GM23338 (cell line): ENCODE measurements at regions not wholly inside any gene's neighbourhood (a gene's known extent, or its start where the extent isn't known, plus 50 kb on each side); places are given as distances from the start of the nearest gene placed in this dataset.

Source experiments
- ATAC-seq: fragments of 200-7000 bp; cut with Tn5 transposase; 3 replicates; pipeline ENCODE4 v1.9.1; 2020
- DNase-seq: peaks from one replicate; pipeline ENCODE4 v3.0.0-alpha.2; 2015; ENCODE audit warnings: low spot score
- H2AFZ ChIP-seq: fragments of 200-600 bp; sonication (generic); 2 replicates; pipeline ENCODE4 v1.8.0; 2016; ENCODE audit warnings: antibody characterized with exemption, mild to moderate bottlenecking, moderate library complexity
- H3F3A ChIP-seq: fragments of 200-600 bp; sonication (generic); replicated peaks from 2 replicates; pipeline ENCODE4 v1.8.0; 2017; ENCODE audit warnings: antibody characterized with exemption, mixed run types, low read depth
- H3K27ac ChIP-seq: fragments of 200-600 bp; sonication (generic); 2 replicates; pipeline ENCODE4 v1.6.1; 2016; ENCODE audit warnings: low read depth
- H3K27me3 ChIP-seq: fragments of 200-600 bp; sonication (generic); 2 replicates; pipeline ENCODE4 v1.8.0; 2016; ENCODE audit warnings: mild to moderate bottlenecking, mixed run types, moderate library complexity; ENCODE audit not compliant: insufficient read depth
- H3K36me3 ChIP-seq: fragments of 200-600 bp; sonication (generic); 2 replicates; pipeline ENCODE4 v1.8.0; 2016; ENCODE audit warnings: mild to moderate bottlenecking; ENCODE audit not compliant: insufficient read depth
- H3K4me1 ChIP-seq: fragments of 200-600 bp; sonication (generic); 2 replicates; pipeline ENCODE4 v1.8.0; 2016; ENCODE audit warnings: mild to moderate bottlenecking, moderate library complexity; ENCODE audit not compliant: insufficient read depth
- H3K4me2 ChIP-seq: fragments of 200-600 bp; sonication (generic); 2 replicates; pipeline ENCODE4 v1.7.1; 2017; ENCODE audit warnings: mixed run types
- H3K4me3 ChIP-seq: fragments of 200-600 bp; sonication (generic); 2 replicates; pipeline ENCODE4 v1.6.1; 2016; ENCODE audit warnings: mixed run types
- H3K79me2 ChIP-seq: fragments of 200-600 bp; sonication (generic); replicated peaks from 2 replicates; pipeline ENCODE4 v1.8.0; 2017; ENCODE audit warnings: mild to moderate bottlenecking; ENCODE audit not compliant: insufficient read depth
- H3K9me2 ChIP-seq: fragments of 200-600 bp; sonication (generic); 2 replicates; pipeline ENCODE4 v1.8.0; 2017; ENCODE audit not compliant: insufficient read depth
- H4K20me1 ChIP-seq: fragments of 200-600 bp; sonication (generic); replicated peaks from 2 replicates; pipeline ENCODE4 v1.8.0; 2017; ENCODE audit warnings: mild to moderate bottlenecking; ENCODE audit not compliant: insufficient read depth
- H3K27ac Mint-ChIP-seq: 2 replicates; pipeline ENCODE4 v1.8.0; 2020; ENCODE audit warnings: inconsistent platforms, mild to moderate bottlenecking, moderate library complexity, mixed read lengths
- H3K27me3 Mint-ChIP-seq: 3 replicates; pipeline ENCODE4 v1.8.0; 2022; ENCODE audit warnings: low read depth, mild to moderate bottlenecking, moderate library complexity, mixed read lengths, inconsistent platforms; ENCODE audit not compliant: insufficient read depth, poor library complexity
- H3K36me3 Mint-ChIP-seq: 3 replicates; pipeline ENCODE4 v1.8.0; 2021; ENCODE audit warnings: low read depth, mild to moderate bottlenecking, inconsistent platforms, moderate library complexity, mixed read lengths
- H3K4me1 Mint-ChIP-seq: 3 replicates; pipeline ENCODE4 v1.8.0; 2020; ENCODE audit warnings: mild to moderate bottlenecking, inconsistent platforms, mixed read lengths
- H3K4me3 Mint-ChIP-seq: 3 replicates; pipeline ENCODE4 v1.8.0; 2021; ENCODE audit warnings: moderate library complexity, mild to moderate bottlenecking, inconsistent platforms, mixed read lengths
- H3K9me3 Mint-ChIP-seq: 3 replicates; pipeline ENCODE4 v1.8.0; 2020; ENCODE audit warnings: moderate library complexity, mild to moderate bottlenecking, inconsistent platforms, mixed read lengths
- CREB1 ChIP-seq: fragments of 250-450 bp; sonication (Bioruptor Pico); IDR thresholded peaks from 2 replicates; pipeline ENCODE4 v1.5.0; 2020; ENCODE audit warnings: low read depth, mild to moderate bottlenecking, moderate library complexity
- CTCF ChIP-seq, 2 experiments: fragments of 200-600 bp in 1 of 2; sonication (generic) in 1 of 2; conservative IDR thresholded peaks; 2 replicates each; pipeline versions ENCODE4 v1.5.1 to v1.6.1; 2016 to 2017; ENCODE audit warnings: antibody characterized with exemption in 2 of 2, low read depth in 2 of 2, mild to moderate bottlenecking in 2 of 2, moderate library complexity in 1 of 2
- ETS1 ChIP-seq: IDR thresholded peaks from 2 replicates; pipeline ENCODE4 v1.6.1; 2016; ENCODE audit warnings: antibody characterized with exemption
- EZH2 ChIP-seq: fragments of 200-600 bp; sonication (generic); IDR thresholded peaks from one replicate; pipeline ENCODE4 v1.8.0; 2017; ENCODE audit warnings: antibody characterized with exemption, mild to moderate bottlenecking, low read depth; ENCODE audit not compliant: unreplicated experiment
- EZH2phosphoT487 ChIP-seq: fragments of 200-600 bp; sonication (generic); IDR thresholded peaks from one replicate; pipeline ENCODE4 v1.8.1; 2018; ENCODE audit warnings: antibody characterized with exemption; ENCODE audit not compliant: unreplicated experiment
- JUNB ChIP-seq: IDR thresholded peaks from one replicate; pipeline ENCODE4 v1.6.1; 2016; ENCODE audit warnings: antibody characterized with exemption; ENCODE audit not compliant: unreplicated experiment
- NANOG ChIP-seq: IDR thresholded peaks from 2 replicates; pipeline ENCODE4 v1.6.1; 2016; ENCODE audit warnings: antibody characterized with exemption, borderline replicate concordance
- POLR2AphosphoS5 ChIP-seq: IDR thresholded peaks from 2 replicates; pipeline ENCODE4 v1.6.1; 2016; ENCODE audit warnings: antibody characterized with exemption, low read depth
- REST ChIP-seq: IDR thresholded peaks from one replicate; pipeline ENCODE4 v1.6.1; 2018; ENCODE audit warnings: antibody characterized with exemption; ENCODE audit not compliant: unreplicated experiment
- STAT1 ChIP-seq: IDR thresholded peaks from one replicate; pipeline ENCODE4 v1.6.1; 2016; ENCODE audit warnings: antibody characterized with exemption; ENCODE audit not compliant: unreplicated experiment
- ZNF114 ChIP-seq: fragments of 250-450 bp; sonication (Bioruptor Pico); IDR thresholded peaks from 2 replicates; pipeline ENCODE4 v1.5.0; 2020; ENCODE audit warnings: mild to moderate bottlenecking, moderate library complexity
- ZNF331 ChIP-seq: fragments of 250-450 bp; sonication (Bioruptor Pico); IDR thresholded peaks from 2 replicates; pipeline ENCODE4 v1.5.0; 2020; ENCODE audit warnings: low read depth, mild to moderate bottlenecking, moderate library complexity
- ZNF462 ChIP-seq: fragments of 250-450 bp; sonication (Bioruptor Pico); IDR thresholded peaks from 2 replicates; pipeline ENCODE4 v1.5.0; 2020; ENCODE audit warnings: mild to moderate bottlenecking, moderate library complexity

GRCh38 chr12:24201258-24201970, 251.9 kb upstream of the SOX5 start:
- Mint-ChIP-seq H3K4me3 (no peak overlapping the region), H3K4me1 (peaks cover 11% of the 10 kb centered on the region; the same call in 2 of the 3 replicates), H3K27ac (no peak overlapping the region), H3K36me3 (peaks cover 4% of the 10 kb centered on the region; the same call in 2 of the 3 replicates), H3K9me3 (peaks cover 8% of the 10 kb centered on the region), H3K27me3 (peaks cover 5% of the 10 kb centered on the region)
- Histone ChIP-seq H3F3A (no peaks in the 10 kb centered on the region), H3K4me3 (no peak overlapping the region), H3K27ac (no peak overlapping the region), H4K20me1 (no peaks in the 10 kb centered on the region), H2AFZ (no peak overlapping the region), H3K4me1 (0 out of 2 replicates have a peak, but pooled peaks cover 5% of the 10 kb centered on the region), H3K9me2 (no peaks in the 10 kb centered on the region), H3K4me2 (no peak overlapping the region), H3K79me2 (no peaks in the 10 kb centered on the region), H3K27me3 (no peaks in the 10 kb centered on the region), H3K36me3 (no peaks in the 10 kb centered on the region)
- DNase-seq = no peak
- TF ChIP-seq ZNF114 (no peak), STAT1 (no peak), REST (no peak), NANOG (no peak), CTCF (conservative IDR thresholded peaks at IDR 0.05; ENCODE audit: low read depth in 2 of 2) (no peak), EZH2 (no peak), ZNF331 (CRISPR knock-in tag) (no peak), POLR2AphosphoS5 (no peak), EZH2phosphoT487 (no peak), CREB1 (no peak), JUNB (no peak), ETS1 (no peak), ZNF462 (no peak)
- ATAC-seq = no peak
